BJ (cell line): ENCODE measurements at regions not wholly inside any gene's neighbourhood (a gene's known extent, or its start where the extent isn't known, plus 50 kb on each side); places are given as distances from the start of the nearest gene placed in this dataset.

ENCODE experiments used
- CTCF ChIA-PET: fragments of 350-600 bp; formaldehyde crosslinking; extraction: SDS; loops from one replicate; lab custom pipeline; 2021; ENCODE audit warnings: antibody characterized with exemption, inconsistent platforms; lab: Yijun Ruan, JAX
- POLR2A ChIA-PET: fragments of 300-600 bp; sonication (Branson Sonifier 250); formaldehyde crosslinking; extraction: SDS; loops from one replicate; lab custom pipeline; 2021; ENCODE audit warnings: antibody characterized with exemption; lab: Charles Lee
- DNase-seq: peaks from one replicate; pipeline ENCODE4 v3.0.0-alpha.2; 2011; ENCODE audit warnings: low read depth
- H3K27me3 ChIP-seq: 2 replicates; pipeline ENCODE4 v1.6.0; 2011; ENCODE audit warnings: low read length; ENCODE audit not compliant: control insufficient read depth, insufficient read depth
- H3K36me3 ChIP-seq: 2 replicates; pipeline ENCODE4 v1.5.1; 2011; ENCODE audit warnings: low read length; ENCODE audit not compliant: control insufficient read depth, insufficient read depth
- H3K4me3 ChIP-seq: 2 replicates; pipeline ENCODE4 v1.5.1; 2011; ENCODE audit warnings: low read depth, mild to moderate bottlenecking, control low read depth, low read length
- CTCF ChIP-seq: IDR thresholded peaks from 2 replicates; pipeline ENCODE4 v1.5.1; 2011; ENCODE audit warnings: low read depth, mild to moderate bottlenecking, control low read depth, inconsistent platforms, low read length, moderate library complexity; ENCODE audit not compliant: insufficient read depth

DNA sequence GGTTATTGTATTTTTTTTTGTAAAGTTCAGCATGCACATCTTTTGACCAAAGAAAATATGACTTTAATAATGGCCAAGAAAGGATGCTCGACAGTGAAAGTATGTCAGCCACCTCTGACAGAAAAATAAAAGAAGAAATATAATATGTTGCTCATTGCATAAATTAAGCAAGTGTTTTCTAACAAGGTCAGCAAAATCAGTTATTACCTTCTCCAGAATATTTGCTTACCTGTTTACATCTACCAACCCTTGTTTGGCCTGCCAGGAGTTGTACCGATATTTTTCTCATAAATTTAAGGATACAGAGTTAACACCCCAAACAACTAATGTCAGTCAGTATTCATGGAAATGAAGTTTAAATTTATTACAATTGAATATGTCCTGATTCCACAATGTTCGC lies 685.4 kb downstream of the PLA2G4A start:
- no peak overlapping the region for H3K4me3 ChIP-seq
- H3K36me3 ChIP-seq: no peaks in the 10 kb centered on the region
- no peaks in the 10 kb centered on the region for H3K27me3 ChIP-seq
- POLR2A ChIA-PET: no interaction called here
- DNase-seq: no peak
- CTCF ChIA-PET: no interaction called here
- TF ChIP-seq CTCF: no peak

DNA sequence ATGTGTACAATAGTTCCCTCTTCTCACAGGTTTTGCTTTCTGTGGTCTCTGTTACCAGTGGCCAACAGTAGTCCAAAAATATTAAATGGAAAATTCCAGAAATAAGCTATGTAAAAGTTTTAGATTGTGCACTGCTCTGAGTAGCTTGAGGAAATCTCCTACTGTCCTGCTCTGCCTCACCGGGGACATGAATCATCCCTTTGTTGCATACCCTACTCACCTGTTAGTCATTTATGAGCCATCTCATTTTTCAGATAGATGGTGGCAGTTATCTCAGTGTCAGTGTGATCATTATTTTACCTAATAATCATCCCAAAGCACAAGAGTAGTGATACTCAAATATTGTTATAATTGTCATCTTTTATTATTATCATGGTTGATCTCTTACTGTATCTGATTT lies 688.1 kb downstream of the PLA2G4A start:
- Histone ChIP-seq H3K4me3 (no peak overlapping the region), H3K36me3 (no peaks in the 10 kb centered on the region), H3K27me3 (no peaks in the 10 kb centered on the region)
- POLR2A ChIA-PET: no interaction called here
- no peak for TF ChIP-seq CTCF
- no peak for DNase-seq
- CTCF ChIA-PET: no interaction called here

DNA sequence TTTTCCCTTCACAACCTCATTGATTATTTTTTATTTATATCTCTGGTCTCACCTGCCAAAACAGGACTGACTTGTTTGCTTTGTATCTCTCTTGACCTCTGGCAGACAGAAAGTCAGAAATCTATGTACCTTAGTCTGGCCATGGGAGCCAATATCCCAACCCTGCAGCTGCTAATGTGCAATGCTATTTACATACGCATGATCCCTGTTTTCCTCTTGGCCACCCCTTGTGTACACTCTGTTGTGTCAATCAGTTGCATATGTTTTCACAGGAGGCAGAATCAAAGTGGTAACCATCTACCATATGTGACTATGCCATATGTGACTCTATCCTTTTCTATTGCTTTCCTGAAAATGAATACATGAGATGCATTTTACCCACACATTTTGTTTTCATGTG lies 688.8 kb downstream of the PLA2G4A start:
- TF ChIP-seq CTCF: no peak
- ChIA-PET CTCF (no interaction called here), POLR2A (no interaction called here)
- Histone ChIP-seq H3K4me3 (no peak overlapping the region), H3K36me3 (no peaks in the 10 kb centered on the region), H3K27me3 (no peaks in the 10 kb centered on the region)
- DNase-seq: no peak

- TF ChIP-seq CTCF: no peak
- Histone ChIP-seq H3K36me3 (no peaks in the 10 kb centered on the region), H3K4me3 (no peak overlapping the region), H3K27me3 (no peaks in the 10 kb centered on the region)
- POLR2A ChIA-PET: no interaction called here
- CTCF ChIA-PET: no interaction called here
- DNase-seq: no peak
Observed at GRCh38 chr1:187527346-187527745, 698.6 kb downstream of the PLA2G4A start.

- no peak for DNase-seq
- no peaks in the 10 kb centered on the region for H3K36me3 ChIP-seq
- POLR2A ChIA-PET: no interaction called here
- no peak overlapping the region for H3K4me3 ChIP-seq
- no peaks in the 10 kb centered on the region for H3K27me3 ChIP-seq
- CTCF ChIA-PET: no interaction called here
- TF ChIP-seq CTCF: no peak
Observed at GRCh38 chr1:187537936-187538335, 709.2 kb downstream of the PLA2G4A start.
